Lower leg skin (tissue), 4 donors: ENCODE measurements at regions not wholly inside any gene's neighbourhood (a gene's known extent, or its start where the extent isn't known, plus 50 kb on each side); places are given as distances from the start of the nearest gene placed in this dataset.
A peak's percentile ranks its signal among the peaks of the same experiment; 100 is the strongest.

Source experiments
- DNase-seq, 2 donors: peaks; one replicate each; pipeline ENCODE4 v3.0.0-alpha.2; 2019; ENCODE audit warnings: low spot score in 2 of 2
- H3K4me3 ChIP-seq: fragments of 200-600 bp; sonication (generic); 2 replicates; pipeline ENCODE4 v1.5.1; 2017; ENCODE audit warnings: mild to moderate bottlenecking, low read depth; ENCODE audit not compliant: poor library complexity, severe bottlenecking
- POLR2A ChIP-seq, 2 donors: fragments of 450-650 bp; IDR thresholded peaks; one replicate each; pipeline ENCODE4 v1.6.1; 2016 to 2017; ENCODE audit warnings: antibody characterized with exemption in 2 of 2, mild to moderate bottlenecking in 1 of 2, moderate library complexity in 1 of 2
- WGBS, 2 donors: methylation state at CpG; one replicate each; pipeline ENCODE4 v1.1.5; 2018; 5-methylcytosine and 5-hydroxymethylcytosine counted together
- intact Hi-C: fragments of 100-400 bp; cut with DNase I; formaldehyde crosslinking; loops from one replicate; pipeline ENCODE4 v1.15.0; 2023; ENCODE audit warnings: low total_unique reads
- TF ChIP-seq, protein P1 (sequence below), 3 donors: fragments of 450-650 bp; IDR thresholded peaks; one replicate each; pipeline ENCODE4 v1.5.1; 2016; ENCODE audit warnings: antibody characterized with exemption in 3 of 3, mild to moderate bottlenecking in 3 of 3, moderate library complexity in 2 of 3

DNA sequence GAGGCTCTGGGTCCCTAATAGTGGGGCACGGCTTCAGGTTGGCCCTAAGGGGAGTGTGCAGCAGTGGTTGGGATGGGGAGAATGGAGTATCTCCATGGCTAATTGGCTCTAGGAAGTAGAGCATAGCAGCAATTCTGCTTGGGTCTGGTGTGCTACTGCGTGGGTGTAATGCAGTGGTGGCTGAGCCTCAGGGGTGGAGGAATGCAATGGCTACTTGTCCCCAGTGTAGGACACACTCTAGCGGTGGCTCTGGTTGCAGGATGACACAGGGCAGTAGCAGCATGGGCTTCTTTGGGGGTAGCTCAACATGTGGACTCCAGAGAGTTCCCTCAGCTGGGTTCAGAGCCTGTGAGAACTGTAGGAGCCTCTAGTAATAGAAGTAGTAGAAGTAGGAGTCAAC lies 91.2 kb upstream of the FAM78B start:
- DNase-seq: no peak
- intact Hi-C loops: no loop called here
- no peak for TF ChIP-seq POLR2A (IDR thresholded peaks at IDR 0.05)
- TF ChIP-seq, protein P1, sequence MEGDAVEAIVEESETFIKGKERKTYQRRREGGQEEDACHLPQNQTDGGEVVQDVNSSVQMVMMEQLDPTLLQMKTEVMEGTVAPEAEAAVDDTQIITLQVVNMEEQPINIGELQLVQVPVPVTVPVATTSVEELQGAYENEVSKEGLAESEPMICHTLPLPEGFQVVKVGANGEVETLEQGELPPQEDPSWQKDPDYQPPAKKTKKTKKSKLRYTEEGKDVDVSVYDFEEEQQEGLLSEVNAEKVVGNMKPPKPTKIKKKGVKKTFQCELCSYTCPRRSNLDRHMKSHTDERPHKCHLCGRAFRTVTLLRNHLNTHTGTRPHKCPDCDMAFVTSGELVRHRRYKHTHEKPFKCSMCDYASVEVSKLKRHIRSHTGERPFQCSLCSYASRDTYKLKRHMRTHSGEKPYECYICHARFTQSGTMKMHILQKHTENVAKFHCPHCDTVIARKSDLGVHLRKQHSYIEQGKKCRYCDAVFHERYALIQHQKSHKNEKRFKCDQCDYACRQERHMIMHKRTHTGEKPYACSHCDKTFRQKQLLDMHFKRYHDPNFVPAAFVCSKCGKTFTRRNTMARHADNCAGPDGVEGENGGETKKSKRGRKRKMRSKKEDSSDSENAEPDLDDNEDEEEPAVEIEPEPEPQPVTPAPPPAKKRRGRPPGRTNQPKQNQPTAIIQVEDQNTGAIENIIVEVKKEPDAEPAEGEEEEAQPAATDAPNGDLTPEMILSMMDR (IDR thresholded peaks at IDR 0.05): no peak
- H3K4me3 ChIP-seq: no peak overlapping the region
- WGBS, 2 donors: 85 to 89% methylated on average over 3 of the region's 3 CpGs

DNA sequence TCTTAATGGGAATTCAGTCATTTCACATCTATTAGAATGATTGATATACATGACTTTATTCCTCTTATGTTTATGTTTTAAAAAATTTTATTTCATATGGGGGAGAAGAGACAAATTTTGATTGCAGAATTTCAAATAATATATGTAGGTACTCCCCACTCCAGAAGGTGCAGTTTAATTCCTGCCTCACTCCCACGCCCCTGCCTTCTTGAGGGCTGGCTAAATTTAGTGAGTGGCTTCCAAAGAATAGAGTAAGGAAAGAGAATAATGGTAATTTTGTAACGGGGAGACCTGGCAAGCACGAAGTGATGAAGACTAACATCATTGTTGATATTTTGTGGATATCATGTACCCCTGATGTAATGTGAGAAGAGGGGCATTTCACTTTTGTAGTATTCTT lies 94.7 kb upstream of the FAM78B start:
- intact Hi-C loops: no loop called here
- WGBS, 2 donors: 75 to 82% methylated on average over 3 of the region's 3 CpGs
- DNase-seq: no peak
- TF ChIP-seq, protein P1 (IDR thresholded peaks at IDR 0.05): no peak
- TF ChIP-seq POLR2A (IDR thresholded peaks at IDR 0.05): no peak
- H3K4me3 ChIP-seq: no peak overlapping the region

DNA sequence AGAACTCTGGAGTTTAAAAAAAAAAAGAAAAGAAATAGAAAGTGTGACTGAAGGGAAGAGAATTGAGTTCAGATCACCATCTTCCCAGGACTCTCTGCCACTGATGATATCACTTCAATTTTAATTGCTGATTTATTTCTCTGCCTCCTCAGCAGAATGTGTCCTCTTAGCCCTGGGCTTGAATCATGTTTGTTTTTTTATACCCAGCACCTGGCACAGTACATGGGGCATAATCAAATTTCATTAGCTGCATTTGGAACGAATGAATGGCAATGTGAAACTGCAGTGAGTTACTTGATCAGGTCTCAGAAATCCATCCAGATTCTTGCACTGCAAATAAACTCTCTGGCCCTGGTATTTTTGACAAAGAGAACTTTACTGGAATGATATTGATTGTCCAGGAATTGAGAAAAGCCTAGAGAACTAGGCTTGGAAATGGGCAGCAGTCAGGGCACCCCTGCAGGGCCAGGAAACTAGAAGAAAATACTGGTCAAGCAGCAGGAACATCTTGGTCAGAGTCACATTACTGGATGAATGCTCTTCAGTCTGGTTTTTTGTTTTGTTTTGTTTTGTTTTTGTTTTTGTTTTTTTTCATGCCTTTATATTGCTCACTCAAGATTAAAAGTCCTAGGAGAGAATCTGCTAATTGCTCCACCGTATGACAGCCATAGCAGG lies 103.8 kb upstream of the FAM78B start:
- WGBS, 2 donors: 71 to 76% methylated on average over 2 of the region's 2 CpGs

DNA sequence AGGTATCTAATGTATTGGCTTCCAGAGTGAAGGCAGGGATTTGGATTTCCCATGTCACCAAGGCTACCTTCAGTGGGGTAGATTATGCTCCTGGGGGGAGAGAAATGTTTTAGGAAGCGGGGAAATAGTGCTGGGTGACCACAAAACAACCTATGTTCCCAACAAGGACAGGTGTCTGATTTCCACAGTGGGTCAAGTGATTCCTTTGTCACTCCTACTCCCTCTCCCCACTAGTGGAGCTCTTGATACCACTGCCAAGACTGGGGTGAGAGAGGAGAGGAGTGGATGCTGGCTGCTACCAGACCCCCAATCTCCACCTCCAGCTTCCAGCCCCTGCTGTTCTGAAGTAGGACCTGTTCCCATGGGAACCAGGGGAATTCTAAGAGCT lies 104.3 kb upstream of the FAM78B start:
- intact Hi-C loops: no loop called here
- DNase-seq: no peak
- 55 to 58% methylated on average over 1 of the region's 1 CpG for WGBS, 2 donors
- no peak overlapping the region for H3K4me3 ChIP-seq
- no peak for TF ChIP-seq POLR2A (IDR thresholded peaks at IDR 0.05)
- TF ChIP-seq, protein P1 (IDR thresholded peaks at IDR 0.05): no peak

More for the DNA sequence above, 103.8 kb upstream of the FAM78B start:
- TF ChIP-seq POLR2A (IDR thresholded peaks at IDR 0.05): no peak
- TF ChIP-seq, protein P1 (IDR thresholded peaks at IDR 0.05): no peak
- no peak for DNase-seq
- intact Hi-C loops: no loop called here
- no peak overlapping the region for H3K4me3 ChIP-seq

DNA sequence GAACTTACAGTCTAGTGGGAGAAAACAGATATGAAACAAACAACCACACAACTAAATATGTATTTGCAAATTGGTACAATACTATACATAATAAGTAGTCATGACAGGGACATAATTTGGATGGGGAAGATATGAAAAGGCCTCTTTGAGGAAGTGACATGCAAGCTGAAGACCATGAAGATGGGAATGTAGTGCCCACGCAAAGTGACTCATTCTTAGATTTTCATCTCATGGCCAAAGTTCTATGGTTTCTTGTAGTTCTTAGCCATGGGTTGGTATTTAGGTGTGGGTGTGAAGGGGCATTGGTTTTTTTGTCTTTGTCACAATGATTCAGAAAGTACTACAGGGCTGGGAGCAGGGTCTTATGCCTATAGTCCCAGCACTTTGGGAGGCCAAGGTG lies 105.4 kb upstream of the FAM78B start:
- 83 to 88% methylated on average over 1 of the region's 1 CpG for WGBS, 2 donors
- H3K4me3 ChIP-seq: no peak overlapping the region
- TF ChIP-seq POLR2A (IDR thresholded peaks at IDR 0.05): no peak
- TF ChIP-seq, protein P1 (IDR thresholded peaks at IDR 0.05): no peak
- no peak for DNase-seq
- intact Hi-C loops: no loop called here

DNA sequence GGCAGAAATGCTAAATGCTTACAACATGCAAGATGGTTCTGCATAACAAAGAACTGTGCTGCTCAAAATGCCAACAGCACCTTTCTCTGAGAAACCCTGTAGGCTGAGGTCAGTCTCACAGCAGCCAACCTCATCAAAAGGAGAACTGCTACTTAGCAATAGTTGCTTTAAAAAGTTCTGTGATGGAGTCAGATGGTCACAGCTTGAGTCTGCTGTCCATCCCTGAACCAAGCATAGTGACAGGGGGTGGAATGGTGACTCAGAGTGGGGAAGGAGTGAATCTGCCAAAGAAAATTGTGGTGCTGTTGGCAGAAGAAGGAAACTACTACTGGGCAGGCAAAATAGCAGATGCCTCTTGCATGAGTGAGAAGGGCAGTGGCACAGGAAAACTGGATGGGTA lies 106.0 kb upstream of the FAM78B start:
- intact Hi-C loops: no loop called here
- peak overlapping the region; percentile 1 for H3K4me3 ChIP-seq
- TF ChIP-seq POLR2A (IDR thresholded peaks at IDR 0.05): no peak
- TF ChIP-seq, protein P1 (IDR thresholded peaks at IDR 0.05): no peak
- no peak for DNase-seq
